HL-60 (cell line): ENCODE measurements at regions not wholly inside any gene's neighbourhood (a gene's known extent, or its start where the extent isn't known, plus 50 kb on each side); places are given as distances from the start of the nearest gene placed in this dataset.

Experiments used
- POLR2AphosphoS5 ChIP-seq: IDR thresholded peaks from 2 replicates; pipeline ENCODE4 v1.6.1; 2012; ENCODE audit warnings: low read depth
- TF ChIP-seq, protein P1 (sequence below): IDR thresholded peaks from one replicate; pipeline ENCODE4 v1.5.1; 2011; ENCODE audit warnings: low read length, control low read depth, inconsistent platforms; ENCODE audit not compliant: insufficient read depth

DNA sequence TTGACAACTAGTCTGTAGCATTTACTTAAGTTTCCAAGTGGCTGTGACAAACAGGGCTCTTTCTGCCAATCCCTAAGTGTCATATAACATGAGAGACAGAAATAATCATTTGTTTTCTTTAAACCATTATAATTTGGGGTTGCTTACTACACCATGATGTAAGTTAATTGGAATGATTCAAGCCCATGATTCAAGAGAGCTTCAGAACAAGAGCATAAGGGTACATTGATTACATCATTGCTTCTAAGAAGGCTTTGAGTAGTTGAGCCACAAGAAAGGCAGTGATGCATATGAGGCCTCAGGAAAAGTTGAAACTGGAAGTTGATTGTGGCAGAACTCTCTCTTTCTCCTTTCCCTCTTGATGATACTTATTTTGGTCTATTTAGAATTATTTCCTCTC lies 444.0 kb downstream of the CCER1 start:
- TF ChIP-seq, protein P1, sequence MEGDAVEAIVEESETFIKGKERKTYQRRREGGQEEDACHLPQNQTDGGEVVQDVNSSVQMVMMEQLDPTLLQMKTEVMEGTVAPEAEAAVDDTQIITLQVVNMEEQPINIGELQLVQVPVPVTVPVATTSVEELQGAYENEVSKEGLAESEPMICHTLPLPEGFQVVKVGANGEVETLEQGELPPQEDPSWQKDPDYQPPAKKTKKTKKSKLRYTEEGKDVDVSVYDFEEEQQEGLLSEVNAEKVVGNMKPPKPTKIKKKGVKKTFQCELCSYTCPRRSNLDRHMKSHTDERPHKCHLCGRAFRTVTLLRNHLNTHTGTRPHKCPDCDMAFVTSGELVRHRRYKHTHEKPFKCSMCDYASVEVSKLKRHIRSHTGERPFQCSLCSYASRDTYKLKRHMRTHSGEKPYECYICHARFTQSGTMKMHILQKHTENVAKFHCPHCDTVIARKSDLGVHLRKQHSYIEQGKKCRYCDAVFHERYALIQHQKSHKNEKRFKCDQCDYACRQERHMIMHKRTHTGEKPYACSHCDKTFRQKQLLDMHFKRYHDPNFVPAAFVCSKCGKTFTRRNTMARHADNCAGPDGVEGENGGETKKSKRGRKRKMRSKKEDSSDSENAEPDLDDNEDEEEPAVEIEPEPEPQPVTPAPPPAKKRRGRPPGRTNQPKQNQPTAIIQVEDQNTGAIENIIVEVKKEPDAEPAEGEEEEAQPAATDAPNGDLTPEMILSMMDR, result no peak
- no peak for TF ChIP-seq POLR2AphosphoS5
